ENCODE measurements at regions not wholly inside any gene's neighbourhood (a gene's known extent, or its start where the extent isn't known, plus 50 kb on each side); places are given as distances from the start of the nearest gene placed in this dataset.
"Not testable (repeated sequence)": the region's sequence is repeated elsewhere in the genome, so short reads cannot be mapped to it uniquely, and the experiment has no call there.

DNA sequence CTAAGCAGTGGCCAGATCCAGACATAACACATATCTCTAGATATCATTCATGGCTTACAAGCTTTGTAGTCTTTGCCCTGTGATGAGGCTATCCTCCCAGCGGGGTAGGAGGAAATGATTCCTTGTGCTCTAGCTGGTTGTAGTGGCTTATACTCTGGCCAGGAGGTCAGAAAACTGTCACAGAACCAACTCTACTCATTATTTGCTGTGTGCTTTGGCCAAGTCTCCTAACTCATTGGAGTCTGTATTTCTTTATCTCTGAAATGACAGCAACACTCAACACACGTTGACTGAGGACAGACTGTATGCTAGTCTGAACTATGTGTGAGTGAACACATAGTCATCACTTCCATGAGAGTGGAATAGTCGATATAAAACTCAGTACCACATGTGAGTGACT, 116.7 kb upstream of the F3 start:
- Histone ChIP-seq H3K4me1 (ENCODE audit: control insufficient read depth in 2 of 3, insufficient read depth in 2 of 3, low read depth in 1 of 3, low read length in 3 of 3) (peaks cover 0 to 2% (median 0%) of the 10 kb centered on the region in 3 donors), H3K9ac (ENCODE audit: low read length in 3 of 3) (no peak overlapping the region), H3K9me3 (ENCODE audit: control insufficient read depth in 2 of 3, insufficient read depth in 1 of 3, low read length in 3 of 3) (no peaks in the 10 kb centered on the region), H3K4me3 (ENCODE audit: low read length in 3 of 3) (no peak overlapping the region), H3K36me3 (ENCODE audit: control insufficient read depth in 2 of 3, insufficient read depth in 3 of 3, low read length in 3 of 3) (no peaks in the 10 kb centered on the region), H3K27me3 (ENCODE audit: control insufficient read depth, insufficient read depth, low read length) (no peaks in the 10 kb centered on the region), H3K27ac (ENCODE audit: low read depth in 2 of 2, low read length in 2 of 2) (no peak overlapping the region)
- no peak for FAIRE-seq
- DNase-seq, result no peak
- TF ChIP-seq CTCF (IDR thresholded peaks at IDR 0.05; ENCODE audit: borderline replicate concordance, extremely low read depth, insufficient read depth), result no peak
- intact Hi-C loops (cut with DNase I), result no loop called here

GRCh38 chr1:94657776-94658175, 116.2 kb upstream of the F3 start:
- DNase-seq; intact Hi-C loops (cut with DNase I); FAIRE-seq; H3K4me1 ChIP-seq (ENCODE audit: control insufficient read depth in 2 of 3, insufficient read depth in 2 of 3, low read depth in 1 of 3, low read length in 3 of 3); H3K9ac ChIP-seq (ENCODE audit: low read length in 3 of 3); H3K9me3 ChIP-seq (ENCODE audit: control insufficient read depth in 2 of 3, insufficient read depth in 1 of 3, low read length in 3 of 3); H3K27me3 ChIP-seq (ENCODE audit: control insufficient read depth, insufficient read depth, low read length); H3K27ac ChIP-seq (ENCODE audit: low read depth in 2 of 2, low read length in 2 of 2); H3K4me3 ChIP-seq (ENCODE audit: low read length in 3 of 3); H3K36me3 ChIP-seq (ENCODE audit: control insufficient read depth in 2 of 3, insufficient read depth in 3 of 3, low read length in 3 of 3): not testable (repeated sequence)

GRCh38 chr1:94656967-94657366, 115.4 kb upstream of the F3 start:
- no peak for DNase-seq
- FAIRE-seq, result no peak
- no peak overlapping the region for H3K27ac ChIP-seq (ENCODE audit: low read depth in 2 of 2, low read length in 2 of 2)
- peaks cover 0 to 2% (median 0%) of the 10 kb centered on the region in 3 donors for H3K4me1 ChIP-seq (ENCODE audit: control insufficient read depth in 2 of 3, insufficient read depth in 2 of 3, low read depth in 1 of 3, low read length in 3 of 3)
- H3K4me3 ChIP-seq (ENCODE audit: low read length in 3 of 3), result no peak overlapping the region
- H3K9ac ChIP-seq (ENCODE audit: low read length in 3 of 3), result no peak overlapping the region
- no peak for TF ChIP-seq CTCF (IDR thresholded peaks at IDR 0.05; ENCODE audit: borderline replicate concordance, extremely low read depth, insufficient read depth)
- no peaks in the 10 kb centered on the region for H3K27me3 ChIP-seq (ENCODE audit: control insufficient read depth, insufficient read depth, low read length)
- no peaks in the 10 kb centered on the region for H3K9me3 ChIP-seq (ENCODE audit: control insufficient read depth in 2 of 3, insufficient read depth in 1 of 3, low read length in 3 of 3)
- intact Hi-C loops (cut with DNase I), result no loop called here
- H3K36me3 ChIP-seq (ENCODE audit: control insufficient read depth in 2 of 3, insufficient read depth in 3 of 3, low read length in 3 of 3), result no peaks in the 10 kb centered on the region

GRCh38 chr1:94654919-94655318, 113.4 kb upstream of the F3 start:
- Histone ChIP-seq H3K27ac (ENCODE audit: low read depth in 2 of 2, low read length in 2 of 2) (no peak overlapping the region), H3K9ac (ENCODE audit: low read length in 3 of 3) (no peak overlapping the region), H3K36me3 (ENCODE audit: control insufficient read depth in 2 of 3, insufficient read depth in 3 of 3, low read length in 3 of 3) (no peaks in the 10 kb centered on the region), H3K27me3 (ENCODE audit: control insufficient read depth, insufficient read depth, low read length) (no peaks in the 10 kb centered on the region), H3K4me3 (ENCODE audit: low read length in 3 of 3) (no peak overlapping the region), H3K4me1 (ENCODE audit: control insufficient read depth in 2 of 3, insufficient read depth in 2 of 3, low read depth in 1 of 3, low read length in 3 of 3) (peaks cover 0 to 2% (median 0%) of the 10 kb centered on the region in 3 donors), H3K9me3 (ENCODE audit: control insufficient read depth in 2 of 3, insufficient read depth in 1 of 3, low read length in 3 of 3) (no peaks in the 10 kb centered on the region)
- no peak for TF ChIP-seq CTCF (IDR thresholded peaks at IDR 0.05; ENCODE audit: borderline replicate concordance, extremely low read depth, insufficient read depth)
- FAIRE-seq, result no peak
- intact Hi-C loops (cut with DNase I), result no loop called here
- no peak for DNase-seq

Measured in kidney (tissue), 13 donors.